Upper lobe of left lung (tissue), 4 donors: ENCODE measurements at regions not wholly inside any gene's neighbourhood (a gene's known extent, or its start where the extent isn't known, plus 50 kb on each side); places are given as distances from the start of the nearest gene placed in this dataset.

Experiments
- CTCF ChIP-seq, 6 experiments: fragments of 450-650 bp in 4 of 6; fragments of 200-600 bp in 2 of 6; sonication (generic) in 2 of 6; IDR thresholded peaks; one replicate each; pipeline ENCODE4 v1.5.1; 2016 to 2019; ENCODE audit warnings: antibody characterized with exemption in 6 of 6
- POLR2A ChIP-seq, 4 donors: fragments of 450-650 bp; IDR thresholded peaks; one replicate each; pipeline ENCODE4 v1.5.1; 2016 to 2017; ENCODE audit warnings: antibody characterized with exemption in 4 of 4, mild to moderate bottlenecking in 2 of 4

- TF ChIP-seq POLR2A (IDR thresholded peaks at IDR 0.05) (no peak), CTCF (IDR thresholded peaks at IDR 0.05) (no peak)
Observed at GRCh38 chr11:112728288-112728687, 232.9 kb upstream of the NCAM1 start.
